ENCODE measurements at regions not wholly inside any gene's neighbourhood (a gene's known extent, or its start where the extent isn't known, plus 50 kb on each side); places are given as distances from the start of the nearest gene placed in this dataset.
A peak's percentile ranks its signal among the peaks of the same experiment; 100 is the strongest.
"Not testable (repeated sequence)": the region's sequence is repeated elsewhere in the genome, so short reads cannot be mapped to it uniquely, and the experiment has no call there.

DNA sequence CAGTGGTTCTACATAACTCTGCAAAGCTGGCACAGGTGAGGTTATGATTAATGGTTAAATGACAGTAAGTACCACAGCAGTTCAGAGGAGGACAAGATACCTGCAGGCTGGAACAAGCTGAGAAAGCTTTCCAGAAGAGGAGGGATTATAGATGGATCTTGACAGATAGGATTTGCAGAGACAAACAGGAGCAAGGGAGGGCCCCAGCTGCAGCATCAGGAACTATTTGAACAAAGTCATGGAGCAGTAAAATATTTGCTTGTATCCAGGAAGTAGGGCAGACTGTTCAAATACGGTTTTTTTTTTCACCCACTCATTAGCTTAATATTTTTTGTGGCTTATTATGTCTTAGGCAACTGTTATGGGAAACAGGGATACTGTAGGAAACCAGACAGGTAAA is 144.4 kb upstream of the MAN1A1 start:
- H3K4me2 ChIP-seq (ENCODE audit: insufficient read depth, insufficient read length, low read length), result no peak overlapping the region
- Mint-ChIP-seq H3K36me3 (ENCODE audit: insufficient read depth in 1 of 3, low read depth in 3 of 3) (no peaks in the 10 kb centered on the region), H3K27ac (peak overlapping the region in 1 of 3 experiments; percentile 20; a peak in 1 of 7 replicates), H3K27me3 (ENCODE audit: low read depth) (no peaks in the 10 kb centered on the region), H3K4me1 (no peaks in the 10 kb centered on the region), H3K4me3 (no peak overlapping the region), H3K9me3 (no peaks in the 10 kb centered on the region; a peak in 2 of 5 replicates)
- H4K8ac ChIP-seq (replicated peaks; ENCODE audit: insufficient read length, low read depth, low read length), result no peak overlapping the region
- no peaks in the 10 kb centered on the region for H3K4me1 ChIP-seq (ENCODE audit: insufficient read depth, low read length)
- H3K18ac ChIP-seq (ENCODE audit: insufficient read length, low read depth, low read length), result no peak overlapping the region
- H3K27me3 ChIP-seq (ENCODE audit: insufficient read depth, low read length), result no peaks in the 10 kb centered on the region
- H3K23ac ChIP-seq (ENCODE audit: insufficient read length, low read depth, low read length), result no peak overlapping the region
- no peak overlapping the region for H3K4ac ChIP-seq (ENCODE audit: low read depth, low read length)
- no peak for DNase-seq
- no peak overlapping the region for H2BK5ac ChIP-seq (ENCODE audit: insufficient read length, low read length)
- no peak overlapping the region for H3K9ac ChIP-seq (ENCODE audit: extremely low read depth, insufficient read length, low read length)
- H3K23me2 ChIP-seq (ENCODE audit: insufficient read length, low read depth, low read length, poor library complexity, severe bottlenecking), result no peaks in the 10 kb centered on the region
- H3K56ac ChIP-seq (ENCODE audit: insufficient read length, low read depth, low read length), result no peak overlapping the region
- H3K79me2 ChIP-seq (ENCODE audit: insufficient read depth, low read length), result no peaks in the 10 kb centered on the region
- no peak overlapping the region for H2BK12ac ChIP-seq (ENCODE audit: insufficient read length, low read depth, low read length)
- TF ChIP-seq, protein P1, sequence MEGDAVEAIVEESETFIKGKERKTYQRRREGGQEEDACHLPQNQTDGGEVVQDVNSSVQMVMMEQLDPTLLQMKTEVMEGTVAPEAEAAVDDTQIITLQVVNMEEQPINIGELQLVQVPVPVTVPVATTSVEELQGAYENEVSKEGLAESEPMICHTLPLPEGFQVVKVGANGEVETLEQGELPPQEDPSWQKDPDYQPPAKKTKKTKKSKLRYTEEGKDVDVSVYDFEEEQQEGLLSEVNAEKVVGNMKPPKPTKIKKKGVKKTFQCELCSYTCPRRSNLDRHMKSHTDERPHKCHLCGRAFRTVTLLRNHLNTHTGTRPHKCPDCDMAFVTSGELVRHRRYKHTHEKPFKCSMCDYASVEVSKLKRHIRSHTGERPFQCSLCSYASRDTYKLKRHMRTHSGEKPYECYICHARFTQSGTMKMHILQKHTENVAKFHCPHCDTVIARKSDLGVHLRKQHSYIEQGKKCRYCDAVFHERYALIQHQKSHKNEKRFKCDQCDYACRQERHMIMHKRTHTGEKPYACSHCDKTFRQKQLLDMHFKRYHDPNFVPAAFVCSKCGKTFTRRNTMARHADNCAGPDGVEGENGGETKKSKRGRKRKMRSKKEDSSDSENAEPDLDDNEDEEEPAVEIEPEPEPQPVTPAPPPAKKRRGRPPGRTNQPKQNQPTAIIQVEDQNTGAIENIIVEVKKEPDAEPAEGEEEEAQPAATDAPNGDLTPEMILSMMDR (conservative IDR thresholded peaks at IDR 0.05), result no peak
- H3K14ac ChIP-seq (ENCODE audit: insufficient read depth, low read length), result no peak overlapping the region
- H3T11ph ChIP-seq (ENCODE audit: low read length), result no peak overlapping the region
- no peak overlapping the region for H2AK5ac ChIP-seq (ENCODE audit: insufficient read length, low read length)
- H4K91ac ChIP-seq (ENCODE audit: insufficient read length, low read depth, low read length), result no peak overlapping the region
- no peaks in the 10 kb centered on the region for H3K9me3 ChIP-seq (ENCODE audit: control insufficient read depth, low read depth, low read length)
- no peak overlapping the region for H2BK120ac ChIP-seq (ENCODE audit: low read depth, low read length, poor library complexity, severe bottlenecking)
- H2BK20ac ChIP-seq (ENCODE audit: low read depth, low read length, poor library complexity, severe bottlenecking), result no peak overlapping the region
- H4K5ac ChIP-seq (ENCODE audit: insufficient read length, low read depth, low read length), result no peak overlapping the region
- H2AFZ ChIP-seq (ENCODE audit: low read length), result no peak overlapping the region
- no peak overlapping the region for H2BK15ac ChIP-seq (ENCODE audit: low read depth, low read length)
- WGBS (ENCODE audit: extremely low coverage, insufficient read length, low lambda C conversion rate), result no CpG with 5 or more reads among the region's 1 CpG
- no peaks in the 10 kb centered on the region for H4K20me1 ChIP-seq (ENCODE audit: control insufficient read depth, insufficient read depth, insufficient read length)
- no peaks in the 10 kb centered on the region for H3K79me1 ChIP-seq (ENCODE audit: insufficient read depth, low read depth, low read length, poor library complexity, severe bottlenecking)
- H3K27ac ChIP-seq (ENCODE audit: insufficient read length, low read depth, low read length), result no peak overlapping the region

DNA sequence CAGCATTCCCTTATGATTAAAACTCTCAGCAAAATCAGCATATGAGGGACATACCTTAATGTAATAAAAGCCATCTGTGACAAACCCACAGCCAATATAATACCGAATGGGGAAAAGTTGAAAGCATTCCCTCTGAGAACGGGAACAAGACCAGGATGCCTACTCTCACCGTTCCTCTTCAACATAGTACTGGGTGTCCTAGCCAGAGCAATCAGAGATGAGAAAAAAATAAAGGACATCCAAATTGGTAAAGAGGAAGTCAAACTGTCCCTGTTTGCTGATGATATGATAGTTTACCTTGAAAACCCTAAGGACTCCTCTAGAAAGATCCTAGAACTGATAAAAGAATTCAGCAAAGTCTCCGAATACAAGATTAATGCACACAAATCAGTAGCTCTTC is 141.6 kb upstream of the MAN1A1 start:
- H3K27me3 Mint-ChIP-seq (ENCODE audit: low read depth); H3K56ac ChIP-seq (ENCODE audit: insufficient read length, low read depth, low read length); H3K23ac ChIP-seq (ENCODE audit: insufficient read length, low read depth, low read length); H4K20me1 ChIP-seq (ENCODE audit: control insufficient read depth, insufficient read depth, insufficient read length); H2BK5ac ChIP-seq (ENCODE audit: insufficient read length, low read length); H3K79me1 ChIP-seq (ENCODE audit: insufficient read depth, low read depth, low read length, poor library complexity, severe bottlenecking); H2BK120ac ChIP-seq (ENCODE audit: low read depth, low read length, poor library complexity, severe bottlenecking); H3K14ac ChIP-seq (ENCODE audit: insufficient read depth, low read length); H3K79me2 ChIP-seq (ENCODE audit: insufficient read depth, low read length); H3K27me3 ChIP-seq (ENCODE audit: insufficient read depth, low read length); H2AK5ac ChIP-seq (ENCODE audit: insufficient read length, low read length); H3K4me1 ChIP-seq (ENCODE audit: insufficient read depth, low read length); H3K4ac ChIP-seq (ENCODE audit: low read depth, low read length); H3K9me3 ChIP-seq (ENCODE audit: control insufficient read depth, low read depth, low read length); H4K91ac ChIP-seq (ENCODE audit: insufficient read length, low read depth, low read length); H3T11ph ChIP-seq (ENCODE audit: low read length); H3K9me3 Mint-ChIP-seq; H3K18ac ChIP-seq (ENCODE audit: insufficient read length, low read depth, low read length); H2BK12ac ChIP-seq (ENCODE audit: insufficient read length, low read depth, low read length); H3K4me3 Mint-ChIP-seq; H3K36me3 Mint-ChIP-seq (ENCODE audit: insufficient read depth in 1 of 3, low read depth in 3 of 3); H4K8ac ChIP-seq (replicated peaks; ENCODE audit: insufficient read length, low read depth, low read length); H3K4me1 Mint-ChIP-seq; H3K27ac Mint-ChIP-seq; H3K4me2 ChIP-seq (ENCODE audit: insufficient read depth, insufficient read length, low read length); DNase-seq; H3K27ac ChIP-seq (ENCODE audit: insufficient read length, low read depth, low read length); H2AFZ ChIP-seq (ENCODE audit: low read length); H4K5ac ChIP-seq (ENCODE audit: insufficient read length, low read depth, low read length); H2BK20ac ChIP-seq (ENCODE audit: low read depth, low read length, poor library complexity, severe bottlenecking); H2BK15ac ChIP-seq (ENCODE audit: low read depth, low read length); H3K23me2 ChIP-seq (ENCODE audit: insufficient read length, low read depth, low read length, poor library complexity, severe bottlenecking); H3K9ac ChIP-seq (ENCODE audit: extremely low read depth, insufficient read length, low read length): not testable (repeated sequence)
- WGBS (ENCODE audit: extremely low coverage, insufficient read length, low lambda C conversion rate), result no CpG with 5 or more reads among the region's 4 CpGs

All from H9 (cell line).